ENCODE measurements at regions not wholly inside any gene's neighbourhood (a gene's known extent, or its start where the extent isn't known, plus 50 kb on each side); places are given as distances from the start of the nearest gene placed in this dataset.

- no peak for ATAC-seq
- TF ChIP-seq CTCF (IDR thresholded peaks at IDR 0.05), result no peak
Measured at GRCh38 chr18:56019156-56019555, 431.2 kb upstream of the TCF4 start.

GRCh38 chr18:56009411-56009810, 421.4 kb upstream of the TCF4 start:
- H3K4me3 ChIP-seq, result no peak overlapping the region
- ATAC-seq (no peak), DNase-seq (no peak)
- no peaks in the 10 kb centered on the region for H3K36me3 ChIP-seq (ENCODE audit: low read depth)
- H3K9me3 ChIP-seq, result peaks cover 33% of the 10 kb centered on the region
- intact Hi-C loops (cut with DNase I, micrococcal nuclease), result no loop called here
- H3K4me1 ChIP-seq (ENCODE audit: low read depth), result no peaks in the 10 kb centered on the region
- TF ChIP-seq CTCF (IDR thresholded peaks at IDR 0.05), result no peak

More at GRCh38 chr18:56019156-56019555, 431.2 kb upstream of the TCF4 start:
- intact Hi-C loops (cut with DNase I, micrococcal nuclease), result no loop called here
- Histone ChIP-seq H3K9me3 (peaks cover 47% of the 10 kb centered on the region), H3K36me3 (ENCODE audit: low read depth) (no peaks in the 10 kb centered on the region), H3K4me3 (no peak overlapping the region), H3K4me1 (ENCODE audit: low read depth) (no peaks in the 10 kb centered on the region)
- DNase-seq, result no peak

GRCh38 chr18:56003720-56004088, 415.7 kb upstream of the TCF4 start:
- H3K36me3 ChIP-seq (ENCODE audit: low read depth), result no peaks in the 10 kb centered on the region
- no peak overlapping the region for H3K4me3 ChIP-seq
- no peak for TF ChIP-seq CTCF (IDR thresholded peaks at IDR 0.05)
- DNase-seq (no peak), ATAC-seq (no peak)
- intact Hi-C loops (cut with DNase I, micrococcal nuclease), result no loop called here
- peaks cover 24% of the 10 kb centered on the region for H3K9me3 ChIP-seq
- no peaks in the 10 kb centered on the region for H3K4me1 ChIP-seq (ENCODE audit: low read depth)

GRCh38 chr18:56003009-56003719, 415.2 kb upstream of the TCF4 start:
- Histone ChIP-seq H3K4me3 (no peak overlapping the region), H3K36me3 (ENCODE audit: low read depth) (no peaks in the 10 kb centered on the region), H3K9me3 (peaks cover 19% of the 10 kb centered on the region), H3K4me1 (ENCODE audit: low read depth) (no peaks in the 10 kb centered on the region)
- ATAC-seq, result no peak
- intact Hi-C loops (cut with DNase I, micrococcal nuclease), result no loop called here
- no peak for TF ChIP-seq CTCF (IDR thresholded peaks at IDR 0.05)
- DNase-seq, result no peak

- no peak for DNase-seq
- Histone ChIP-seq H3K36me3 (ENCODE audit: low read depth) (no peaks in the 10 kb centered on the region), H3K4me3 (no peak overlapping the region), H3K4me1 (ENCODE audit: low read depth) (no peaks in the 10 kb centered on the region), H3K9me3 (peaks cover 18% of the 10 kb centered on the region)
- ATAC-seq, result no peak
- no peak for TF ChIP-seq CTCF (IDR thresholded peaks at IDR 0.05)
- intact Hi-C loops (cut with DNase I, micrococcal nuclease), result no loop called here
Measured at GRCh38 chr18:56001576-56001975, 413.6 kb upstream of the TCF4 start.

DNA sequence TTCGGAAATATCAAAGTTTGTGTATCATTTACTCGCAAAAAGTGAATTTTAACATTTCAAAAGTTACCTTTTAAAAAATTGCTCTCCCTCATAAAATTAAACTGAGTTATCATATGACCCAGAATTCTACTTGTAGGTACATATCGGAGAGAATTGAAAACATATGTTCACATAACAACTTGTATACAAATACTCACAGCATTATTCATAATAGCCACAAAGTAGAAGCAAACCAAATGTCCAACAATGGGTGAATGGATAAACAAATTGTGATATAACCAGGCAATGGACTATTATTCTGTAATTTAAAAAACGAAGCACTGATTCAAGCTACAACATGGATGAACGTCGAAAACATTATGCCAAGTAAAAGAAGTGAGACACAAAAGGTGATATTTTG, 412.0 kb upstream of the TCF4 start:
- Histone ChIP-seq H3K9me3 (peaks cover 22% of the 10 kb centered on the region), H3K4me3 (no peak overlapping the region), H3K36me3 (ENCODE audit: low read depth) (no peaks in the 10 kb centered on the region), H3K4me1 (ENCODE audit: low read depth) (no peaks in the 10 kb centered on the region)
- intact Hi-C loops (cut with DNase I, micrococcal nuclease), result no loop called here
- DNase-seq, result no peak
- TF ChIP-seq CTCF (IDR thresholded peaks at IDR 0.05), result no peak
- ATAC-seq, result no peak

Data from mucosa of descending colon (tissue), 3 donors.